ENCODE measurements at regions not wholly inside any gene's neighbourhood (a gene's known extent, or its start where the extent isn't known, plus 50 kb on each side); places are given as distances from the start of the nearest gene placed in this dataset.

DNA sequence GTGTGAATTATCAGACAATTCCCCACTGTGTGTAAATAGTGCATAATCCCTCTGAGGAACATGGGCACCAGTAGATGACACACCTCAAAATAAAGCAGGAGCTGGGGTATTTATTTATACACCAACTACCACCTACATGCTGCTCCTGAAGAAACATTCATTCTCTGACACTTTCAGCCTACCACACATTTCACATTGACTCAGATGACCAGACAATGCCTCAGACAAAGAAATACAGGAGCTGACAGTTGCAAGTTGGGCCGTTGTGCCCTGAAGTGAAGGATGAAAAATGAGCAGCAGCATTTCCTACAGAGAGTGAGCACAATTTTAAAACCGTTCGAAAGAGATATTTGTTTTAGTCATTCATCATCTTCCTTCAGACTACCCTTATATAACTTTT lies 63.2 kb downstream of the RGS2 start:
- Histone ChIP-seq H3K36me3 (no peaks in the 10 kb centered on the region), H3K4me3 (no peak overlapping the region), H3K4me1 (peaks cover 0 to 6% (median 3%) of the 10 kb centered on the region in 4 donors), H3K27me3 (no peaks in the 10 kb centered on the region), H3K27ac (no peak overlapping the region), H3K9me3 (no peaks in the 10 kb centered on the region)
- TF ChIP-seq EP300 (IDR thresholded peaks at IDR 0.05) (no peak), CTCF (IDR thresholded peaks at IDR 0.05) (no peak), POLR2AphosphoS5 (IDR thresholded peaks at IDR 0.05) (no peak), POLR2A (IDR thresholded peaks at IDR 0.05) (no peak)
- 84 to 89% methylated on average over 3 of the region's 3 CpGs for WGBS, 2 donors
- no peak for DNase-seq
- intact Hi-C loops (cut with DNase I), result no loop called here

DNA sequence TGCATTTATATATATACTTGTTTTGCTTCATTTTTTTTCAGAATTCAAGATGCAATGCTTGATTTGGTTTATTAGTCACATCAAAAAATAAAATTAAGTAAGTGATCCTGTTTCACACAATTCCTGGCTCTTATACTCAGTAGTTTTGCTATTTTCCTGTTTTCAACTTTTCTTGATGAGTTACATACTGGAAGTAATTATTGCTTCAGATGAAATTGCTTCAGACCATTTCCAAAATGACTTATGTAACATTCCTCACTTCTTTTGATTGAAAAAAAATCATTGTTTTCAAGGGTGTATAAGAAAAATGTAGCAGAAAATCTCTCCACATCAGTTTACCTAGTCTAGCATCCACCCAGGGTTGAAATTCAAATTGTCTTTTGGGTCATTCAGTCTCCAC lies 65.0 kb downstream of the RGS2 start:
- Histone ChIP-seq H3K4me1 (peaks cover 0 to 25% (median 18%) of the 10 kb centered on the region in 4 donors), H3K4me3 (no peak overlapping the region), H3K36me3 (no peaks in the 10 kb centered on the region), H3K27me3 (no peaks in the 10 kb centered on the region), H3K27ac (no peak overlapping the region), H3K9me3 (no peaks in the 10 kb centered on the region)
- TF ChIP-seq POLR2A (IDR thresholded peaks at IDR 0.05) (no peak), POLR2AphosphoS5 (IDR thresholded peaks at IDR 0.05) (no peak), CTCF (IDR thresholded peaks at IDR 0.05) (no peak), EP300 (IDR thresholded peaks at IDR 0.05) (no peak)
- intact Hi-C loops (cut with DNase I), result no loop called here
- DNase-seq, result no peak

- TF ChIP-seq CTCF (IDR thresholded peaks at IDR 0.05), result no peak
- peak in 2 of 4 donors; percentile 34 to 52 for TF ChIP-seq POLR2AphosphoS5 (IDR thresholded peaks at IDR 0.05)
- TF ChIP-seq POLR2A (IDR thresholded peaks at IDR 0.05), result no peak
- TF ChIP-seq EP300 (IDR thresholded peaks at IDR 0.05), result no peak
- 78 to 91% methylated on average over 1 of the region's 1 CpG for WGBS, 2 donors
Observed at GRCh38 chr1:192876633-192877032, 67.8 kb downstream of the RGS2 start.

DNA sequence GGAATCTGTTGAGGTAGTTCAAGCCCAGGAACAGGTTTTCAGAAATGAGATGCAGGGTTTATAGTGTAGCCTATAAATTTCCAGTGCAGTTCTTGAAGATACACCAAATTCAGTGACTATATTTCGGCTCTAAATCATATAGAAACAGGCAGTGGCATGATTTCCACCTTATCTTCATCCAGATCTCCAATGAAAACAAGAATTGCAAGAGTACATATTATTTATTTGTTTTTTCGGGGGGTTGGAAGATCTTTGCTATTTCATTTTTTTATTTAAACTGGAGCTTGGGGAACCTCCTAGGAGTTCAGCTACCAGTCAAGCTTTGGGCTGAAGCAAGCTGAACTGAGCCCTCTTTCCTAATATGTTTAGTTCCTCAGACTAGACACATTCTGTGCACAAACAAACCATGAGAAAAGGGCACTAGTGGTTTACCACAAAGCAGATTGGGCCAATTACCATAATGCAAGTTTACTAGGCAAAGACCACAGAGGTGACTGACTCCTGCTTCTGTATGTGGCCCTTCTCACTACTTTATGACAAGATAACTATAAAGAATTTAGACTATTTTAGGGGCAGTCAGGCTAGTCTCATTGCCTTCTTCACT lies 68.5 kb downstream of the RGS2 start:
- 50 to 77% methylated on average over 2 of the region's 2 CpGs for WGBS, 2 donors
- Histone ChIP-seq H3K27ac (peak overlapping the region in 3 of 4 donors; percentile 69 to 74 (median 72)), H3K4me3 (no peak overlapping the region), H3K36me3 (no peaks in the 10 kb centered on the region), H3K9me3 (no peaks in the 10 kb centered on the region), H3K4me1 (peaks cover 0 to 36% (median 23%) of the 10 kb centered on the region in 4 donors), H3K27me3 (no peaks in the 10 kb centered on the region)
- no peak for DNase-seq
- intact Hi-C loops (cut with DNase I), result loop anchor here (5.0 kb wide), 1 partner anchor 45 kb away; no protein-coding TSS in a partner anchor
- TF ChIP-seq POLR2AphosphoS5 (IDR thresholded peaks at IDR 0.05), result no peak
- TF ChIP-seq POLR2A (IDR thresholded peaks at IDR 0.05), result no peak
- no peak for TF ChIP-seq CTCF (IDR thresholded peaks at IDR 0.05)
- TF ChIP-seq EP300 (IDR thresholded peaks at IDR 0.05), result no peak

More at GRCh38 chr1:192876633-192877032, 67.8 kb downstream of the RGS2 start:
- no peaks in the 10 kb centered on the region for H3K9me3 ChIP-seq
- peak overlapping the region in 2 of 4 donors; percentile 72 to 74 for H3K27ac ChIP-seq
- DNase-seq, result no peak
- H3K4me1 ChIP-seq, result peaks cover 0 to 36% (median 23%) of the 10 kb centered on the region in 4 donors
- intact Hi-C loops (cut with DNase I), result loop anchor here (5.0 kb wide), 1 partner anchor 44 kb away; no protein-coding TSS in a partner anchor
- H3K36me3 ChIP-seq, result no peaks in the 10 kb centered on the region
- no peak overlapping the region for H3K4me3 ChIP-seq
- H3K27me3 ChIP-seq, result no peaks in the 10 kb centered on the region

Measured in sigmoid colon (tissue), 6 donors.